SK-N-SH (cell line): ENCODE measurements at regions not wholly inside any gene's neighbourhood (a gene's known extent, or its start where the extent isn't known, plus 50 kb on each side); places are given as distances from the start of the nearest gene placed in this dataset.

Source experiments
- CTCF ChIA-PET: fragments of 300-600, 350-600 bp; formaldehyde crosslinking; extraction: SDS; loops from one replicate; lab custom pipeline; 2021; lab: Yijun Ruan, JAX
- POLR2A ChIA-PET: fragments of 350-600 bp; sonication (Branson Sonifier 250); formaldehyde crosslinking; extraction: SDS; loops from one replicate; lab custom pipeline; 2020; ENCODE audit warnings: antibody characterized with exemption, inconsistent platforms; lab: Yijun Ruan, JAX
- DNase-seq: peaks from one replicate; pipeline ENCODE4 v3.0.0; 2012
- H2AFZ ChIP-seq: fragments of 200-600 bp; sonication (generic); 2 replicates; pipeline ENCODE4 v1.8.1; 2016; ENCODE audit warnings: antibody characterized with exemption, mild to moderate bottlenecking, low read depth
- H3F3A ChIP-seq: fragments of 200-600 bp; sonication (generic); replicated peaks from 2 replicates; pipeline ENCODE3; 2016; ENCODE audit warnings: antibody characterized with exemption, mild to moderate bottlenecking; ENCODE audit not compliant: insufficient read depth
- H3K27ac ChIP-seq, 2 experiments: fragments of 200-500 bp in 1 of 2; fragments of 200-600 bp in 1 of 2; sonication (Bioruptor generic) in 1 of 2; sonication (generic), shearing (Covaris generic) in 1 of 2; 2 replicates each; pipeline versions ENCODE4 v1.5.1 to v1.6.1; 2014 to 2016; ENCODE audit warnings: low read depth in 2 of 2, inconsistent platforms in 1 of 2, low read length in 1 of 2, mild to moderate bottlenecking in 1 of 2, mixed read lengths in 1 of 2
- H3K27me3 ChIP-seq: fragments of 200-600 bp; sonication (generic), shearing (Covaris generic); 2 replicates; pipeline ENCODE4 v1.6.1; 2016; ENCODE audit warnings: mixed run types; ENCODE audit not compliant: insufficient read depth
- H3K36me3 ChIP-seq, 2 experiments: fragments of 200-500 bp in 1 of 2; fragments of 200-600 bp in 1 of 2; sonication (Bioruptor generic) in 1 of 2; sonication (generic) in 1 of 2; replicated peaks in 1 of 2; 2 replicates each; pipeline versions ENCODE3 to v1.5.1; 2014 to 2016; ENCODE audit warnings: low read length in 1 of 2, mild to moderate bottlenecking in 1 of 2; ENCODE audit not compliant: insufficient read depth in 2 of 2, control insufficient read depth in 1 of 2
- H3K4me1 ChIP-seq, 2 experiments: fragments of 200-500 bp in 1 of 2; fragments of 200-600 bp in 1 of 2; sonication (Bioruptor generic) in 1 of 2; sonication (generic), shearing (Covaris generic) in 1 of 2; 2 replicates each; pipeline versions ENCODE4 v1.5.1 to v1.6.1; 2014 to 2016; ENCODE audit warnings: low read depth in 1 of 2, low read length in 1 of 2, mixed run types in 1 of 2; ENCODE audit not compliant: insufficient read depth in 2 of 2, control insufficient read depth in 1 of 2
- H3K4me2 ChIP-seq: fragments of 200-600 bp; sonication (generic), shearing (Covaris generic); 2 replicates; pipeline ENCODE4 v1.6.1; 2017; ENCODE audit warnings: mixed run types
- H3K4me3 ChIP-seq, 2 experiments: fragments of 200-500 bp in 1 of 2; fragments of 200-600 bp in 1 of 2; sonication (Bioruptor generic) in 1 of 2; sonication (generic), shearing (Covaris generic) in 1 of 2; 2 replicates each; pipeline versions ENCODE4 v1.5.1 to v1.8.1; 2014 to 2016; ENCODE audit warnings: low read depth in 2 of 2, inconsistent platforms in 1 of 2, low read length in 1 of 2, mild to moderate bottlenecking in 1 of 2, mixed read lengths in 1 of 2, moderate library complexity in 1 of 2
- H3K79me2 ChIP-seq: fragments of 200-600 bp; sonication (generic); 2 replicates; pipeline ENCODE4 v1.8.1; 2017; ENCODE audit warnings: mild to moderate bottlenecking; ENCODE audit not compliant: insufficient read depth
- H3K9ac ChIP-seq: fragments of 200-600 bp; sonication (generic); 2 replicates; pipeline ENCODE4 v1.6.1; 2017; ENCODE audit warnings: mixed run types
- H3K9me2 ChIP-seq: fragments of 200-600 bp; sonication (generic); 2 replicates; pipeline ENCODE4 v1.6.1; 2017; ENCODE audit warnings: mixed run types
- H3K9me3 ChIP-seq: fragments of 200-600 bp; sonication (generic); 2 replicates; pipeline ENCODE4 v1.6.1; 2017; ENCODE audit warnings: mixed run types, mild to moderate bottlenecking, moderate library complexity
- H4K20me1 ChIP-seq: fragments of 200-600 bp; sonication (generic); 2 replicates; pipeline ENCODE4 v1.6.1; 2017; ENCODE audit warnings: mild to moderate bottlenecking, mixed run types; ENCODE audit not compliant: insufficient read depth
- CHD2 ChIP-seq: fragments of 150-350 bp; IDR thresholded peaks from 2 replicates; pipeline ENCODE4 v1.6.1; 2018; ENCODE audit warnings: low read length; ENCODE audit not compliant: partially characterized antibody
- EP300 ChIP-seq, 2 experiments: IDR thresholded peaks; 2 replicates each; pipeline versions ENCODE4 v1.4.0 to v1.6.1; 2012; ENCODE audit warnings: borderline replicate concordance in 1 of 2, low read depth in 1 of 2, low read length in 1 of 2
- EZH2phosphoT487 ChIP-seq: fragments of 200-600 bp; sonication (generic); IDR thresholded peaks from 2 replicates; pipeline ENCODE4 v1.6.1; 2017; ENCODE audit warnings: low read depth, mixed run types, mild to moderate bottlenecking, antibody characterized with exemption, moderate library complexity, borderline replicate concordance
- IRF3 ChIP-seq: fragments of 150-350 bp; IDR thresholded peaks from 2 replicates; pipeline ENCODE4 v1.6.1; 2016; ENCODE audit warnings: mild to moderate bottlenecking, low read depth, low read length
- MAX ChIP-seq: IDR thresholded peaks from 2 replicates; pipeline ENCODE4 v1.4.0; 2012; ENCODE audit warnings: low read depth
- MEF2A ChIP-seq: IDR thresholded peaks from 2 replicates; pipeline ENCODE4 v1.4.0; 2012; ENCODE audit warnings: low read depth, borderline replicate concordance
- RAD21 ChIP-seq: IDR thresholded peaks from 2 replicates; pipeline ENCODE4 v1.6.1; 2012; ENCODE audit warnings: mild to moderate bottlenecking, low read length
- RCOR1 ChIP-seq: fragments of 150-350 bp; IDR thresholded peaks from 2 replicates; pipeline ENCODE4 v1.6.1; 2017; ENCODE audit warnings: antibody characterized with exemption, low read length
- SIN3A ChIP-seq: IDR thresholded peaks from 2 replicates; pipeline ENCODE4 v1.6.1; 2012; ENCODE audit warnings: low read depth, mild to moderate bottlenecking, low read length, moderate library complexity, borderline replicate concordance
- TCF12 ChIP-seq: IDR thresholded peaks from 2 replicates; pipeline ENCODE4 v1.4.0; 2012
- ZBTB33 ChIP-seq: IDR thresholded peaks from 2 replicates; pipeline ENCODE4 v1.4.0; 2012; ENCODE audit warnings: low read depth, borderline replicate concordance
- WGBS: methylation state at CpG from one replicate; pipeline ENCODE4 v1.1.6; 2017; ENCODE audit warnings: low lambda C conversion rate; 5-methylcytosine and 5-hydroxymethylcytosine counted together

- H3K27me3 ChIP-seq = no peaks in the 10 kb centered on the region
- no peaks in the 10 kb centered on the region for H3F3A ChIP-seq
- ChIA-PET POLR2A (no interaction called here), CTCF (no interaction called here)
- no peaks in the 10 kb centered on the region for H3K36me3 ChIP-seq
- 0 out of 4 replicates have a peak, but pooled peaks of 1 of the 2 experiments have one; percentile 28 for TF ChIP-seq EP300 (IDR thresholded peaks at IDR 0.05; ENCODE audit: borderline replicate concordance in 1 of 2, low read depth in 1 of 2, low read length in 1 of 2)
- TF ChIP-seq TCF12 = peak; percentile 46
- TF ChIP-seq ZBTB33 = no peak
- TF ChIP-seq MAX = no peak
- TF ChIP-seq SIN3A = no peak
- no peak overlapping the region for H3K4me2 ChIP-seq
- no peak for DNase-seq
- no peak overlapping the region for H2AFZ ChIP-seq
- no peaks in the 10 kb centered on the region for H3K9me3 ChIP-seq
- no peak overlapping the region for H3K4me3 ChIP-seq
- peaks cover 0 to 10% of the 10 kb centered on the region in 2 experiments; a peak in 2 of 4 replicates for H3K4me1 ChIP-seq
- H3K9ac ChIP-seq = no peak overlapping the region
- WGBS = 78% methylated on average over 4 of the region's 4 CpGs
- no peaks in the 10 kb centered on the region for H3K79me2 ChIP-seq
- H3K9me2 ChIP-seq = no peaks in the 10 kb centered on the region
- no peak overlapping the region for H3K27ac ChIP-seq
- no peaks in the 10 kb centered on the region for H4K20me1 ChIP-seq
Measured at GRCh38 chr10:33746836-33747268, 412.4 kb upstream of the NRP1 start.

- H3K27ac ChIP-seq = no peak overlapping the region
- TF ChIP-seq EZH2phosphoT487 (no peak), EP300 (IDR thresholded peaks at IDR 0.05; ENCODE audit: borderline replicate concordance in 1 of 2, low read depth in 1 of 2, low read length in 1 of 2) (no peak), MEF2A (no peak), IRF3 (no peak), RAD21 (no peak), ZBTB33 (no peak), RCOR1 (no peak), CHD2 (no peak)
- H2AFZ ChIP-seq = no peak overlapping the region
- ChIA-PET POLR2A (no interaction called here), CTCF (no interaction called here)
- H3K27me3 ChIP-seq = no peaks in the 10 kb centered on the region
- no peaks in the 10 kb centered on the region for H3F3A ChIP-seq
- 95% methylated on average over 4 of the region's 6 CpGs for WGBS
- H3K4me3 ChIP-seq = no peak overlapping the region
- no peaks in the 10 kb centered on the region for H3K9me3 ChIP-seq
- H3K9me2 ChIP-seq = no peaks in the 10 kb centered on the region
- DNase-seq = no peak
- no peak overlapping the region for H3K9ac ChIP-seq
- peaks cover 0 to 10% of the 10 kb centered on the region in 2 experiments; a peak in 2 of 4 replicates for H3K4me1 ChIP-seq
- no peaks in the 10 kb centered on the region for H4K20me1 ChIP-seq
- no peaks in the 10 kb centered on the region for H3K36me3 ChIP-seq
- no peaks in the 10 kb centered on the region for H3K79me2 ChIP-seq
- H3K4me2 ChIP-seq = no peak overlapping the region
Measured at GRCh38 chr10:33746186-33746585, 411.7 kb upstream of the NRP1 start.
